ENCODE measurements at regions not wholly inside any gene's neighbourhood (a gene's known extent, or its start where the extent isn't known, plus 50 kb on each side); places are given as distances from the start of the nearest gene placed in this dataset.

DNA sequence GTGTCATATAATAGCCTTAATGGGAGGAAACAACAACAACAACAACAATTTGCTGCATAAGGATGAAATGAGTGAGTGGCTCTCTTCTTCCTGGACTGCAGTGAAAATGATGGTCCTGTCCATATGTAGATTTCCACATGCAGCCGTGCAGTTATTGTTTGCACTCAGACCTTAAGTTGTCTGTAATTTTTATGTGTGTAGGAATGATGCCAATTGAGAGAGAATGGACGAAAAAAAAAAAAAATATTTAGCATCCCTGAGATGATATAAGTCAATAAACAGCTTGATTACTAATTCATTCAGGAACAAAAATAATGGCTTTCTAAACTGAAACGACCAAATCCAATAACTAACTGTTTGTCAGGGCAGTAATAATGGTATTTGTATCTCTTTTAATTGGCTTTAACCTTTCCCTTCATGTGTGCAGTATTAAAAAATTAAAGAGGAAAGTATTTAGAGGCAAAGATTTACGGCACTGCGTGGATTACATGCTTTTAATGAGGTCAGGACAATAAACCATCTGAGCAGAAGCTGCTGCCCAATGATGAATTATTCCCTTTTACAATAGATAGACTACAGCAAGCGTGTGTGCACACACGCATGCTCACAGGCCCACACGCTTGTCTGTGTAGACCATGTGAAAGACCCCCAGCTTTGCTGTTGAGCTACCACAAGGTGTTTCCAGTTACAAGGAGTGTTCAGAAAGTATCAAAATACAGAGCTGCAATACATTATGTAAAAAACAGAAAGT lies 459.5 kb upstream of the WWC1 start:
- TF ChIP-seq CTCF (IDR thresholded peaks at IDR 0.05) (no peak), POLR2A (IDR thresholded peaks at IDR 0.05) (no peak)
- H3K27me3 ChIP-seq: no peaks in the 10 kb centered on the region
- no peaks in the 10 kb centered on the region for H3K9me3 ChIP-seq
- no peak overlapping the region for H3K4me3 ChIP-seq
- H3K27ac ChIP-seq: no peak overlapping the region
- no peak for ATAC-seq
- H3K4me1 ChIP-seq: no peaks in the 10 kb centered on the region
- intact Hi-C loops (cut with DNase I): no loop called here
- DNase-seq: no peak
- no peaks in the 10 kb centered on the region for H3K36me3 ChIP-seq
- WGBS (ENCODE audit: insufficient coverage, low coverage, low lambda C conversion rate, missing lambda C conversion rate): 81% methylated on average over 8 of the region's 8 CpGs

DNA sequence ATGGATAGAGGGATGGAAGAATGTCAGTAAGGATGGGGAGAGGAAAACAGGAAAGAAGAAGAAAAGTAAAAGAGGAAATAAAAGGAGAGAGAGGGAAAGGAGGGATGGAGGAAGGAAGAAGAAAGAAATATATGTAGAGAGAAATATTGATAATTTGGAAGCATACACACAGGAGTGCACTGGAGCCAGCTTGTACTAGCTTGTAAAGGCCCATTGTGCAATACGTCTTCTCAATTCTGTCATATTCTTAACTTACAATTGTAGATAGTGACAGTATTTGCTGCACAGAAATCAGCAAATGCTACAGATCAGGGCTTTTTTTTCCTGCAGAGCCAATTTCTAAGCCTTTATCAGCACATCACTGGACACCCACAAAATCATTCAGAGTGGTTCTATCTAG lies 458.8 kb upstream of the WWC1 start:
- no peak for ATAC-seq

DNA sequence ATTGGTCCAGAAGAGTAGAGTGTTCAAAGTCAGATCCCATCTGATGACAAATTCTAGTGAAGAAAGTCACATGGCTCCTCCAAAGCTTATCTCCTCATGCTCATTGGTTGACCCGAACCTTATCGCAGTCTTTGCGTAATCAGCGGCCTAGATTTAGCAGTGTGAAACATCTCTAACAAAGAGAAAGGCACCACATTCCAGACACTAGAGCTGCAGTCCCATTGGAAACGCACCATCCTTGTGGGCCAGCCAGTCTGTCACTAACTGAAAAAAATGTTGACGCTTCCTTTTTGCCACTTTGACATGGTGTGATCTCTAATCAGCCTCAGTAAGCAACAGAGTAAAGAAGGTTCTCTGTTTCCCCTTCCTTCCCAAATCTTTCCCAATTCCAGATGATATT lies 458.0 kb upstream of the WWC1 start:
- Histone ChIP-seq H3K9me3 (no peaks in the 10 kb centered on the region), H3K27me3 (no peaks in the 10 kb centered on the region), H3K36me3 (no peaks in the 10 kb centered on the region), H3K27ac (no peak overlapping the region), H3K4me1 (no peaks in the 10 kb centered on the region), H3K4me3 (no peak overlapping the region)
- TF ChIP-seq CTCF (IDR thresholded peaks at IDR 0.05) (no peak), POLR2A (IDR thresholded peaks at IDR 0.05) (no peak)
- ATAC-seq (no peak), DNase-seq (no peak)
- 85% methylated on average over 4 of the region's 6 CpGs for WGBS (ENCODE audit: insufficient coverage, low coverage, low lambda C conversion rate, missing lambda C conversion rate)
- intact Hi-C loops (cut with DNase I): no loop called here

More for the DNA sequence above, 458.8 kb upstream of the WWC1 start:
- no peaks in the 10 kb centered on the region for H3K4me1 ChIP-seq
- H3K36me3 ChIP-seq: no peaks in the 10 kb centered on the region
- DNase-seq: no peak
- intact Hi-C loops (cut with DNase I): no loop called here
- WGBS (ENCODE audit: insufficient coverage, low coverage, low lambda C conversion rate, missing lambda C conversion rate): 0% methylated on average over 1 of the region's 1 CpG
- no peaks in the 10 kb centered on the region for H3K27me3 ChIP-seq
- no peaks in the 10 kb centered on the region for H3K9me3 ChIP-seq
- H3K27ac ChIP-seq: no peak overlapping the region
- TF ChIP-seq CTCF (IDR thresholded peaks at IDR 0.05) (no peak), POLR2A (IDR thresholded peaks at IDR 0.05) (no peak)
- H3K4me3 ChIP-seq: no peak overlapping the region

GRCh38 chr5:167835146-167835545 lies 456.3 kb upstream of the WWC1 start:
- no peaks in the 10 kb centered on the region for H3K4me1 ChIP-seq
- TF ChIP-seq CTCF (IDR thresholded peaks at IDR 0.05) (no peak), POLR2A (IDR thresholded peaks at IDR 0.05) (no peak)
- intact Hi-C loops (cut with DNase I): no loop called here
- no peak for DNase-seq
- ATAC-seq: no peak
- no peak overlapping the region for H3K4me3 ChIP-seq
- H3K36me3 ChIP-seq: no peaks in the 10 kb centered on the region
- 73% methylated on average over 1 of the region's 1 CpG for WGBS (ENCODE audit: insufficient coverage, low coverage, low lambda C conversion rate, missing lambda C conversion rate)
- H3K27me3 ChIP-seq: no peaks in the 10 kb centered on the region
- no peak overlapping the region for H3K27ac ChIP-seq
- no peaks in the 10 kb centered on the region for H3K9me3 ChIP-seq
